Gastroesophageal sphincter (tissue), 4 donors: ENCODE measurements at regions not wholly inside any gene's neighbourhood (a gene's known extent, or its start where the extent isn't known, plus 50 kb on each side); places are given as distances from the start of the nearest gene placed in this dataset.

Source experiments
- ATAC-seq: fragments of 150-250 bp; one replicate; pipeline ENCODE4 v1.9.1; 2016; ENCODE audit warnings: mild to moderate bottlenecking, moderate library complexity
- H3K27ac ChIP-seq, 4 donors: fragments of 200-600 bp; sonication (generic) in 3 of 4; 1 replicate in 3 of 4; 2 replicates in 1 of 4; pipeline ENCODE4 v1.5.1; 2016 to 2019
- H3K27me3 ChIP-seq: fragments of 200-600 bp; sonication (generic); one replicate; pipeline ENCODE4 v1.5.1; 2019
- H3K36me3 ChIP-seq, 2 donors: fragments of 200-600 bp; sonication (generic); one replicate each; pipeline ENCODE4 v1.5.1; 2019; ENCODE audit warnings: control low read depth in 1 of 2
- H3K4me1 ChIP-seq, 3 donors: fragments of 200-600 bp; sonication (generic); 1 replicate in 2 of 3; 2 replicates in 1 of 3; pipeline ENCODE4 v1.5.1; 2016 to 2019; ENCODE audit warnings: control low read depth in 2 of 3
- H3K4me3 ChIP-seq, 2 donors: fragments of 200-600 bp; sonication (generic); one replicate each; pipeline ENCODE4 v1.5.1; 2019; ENCODE audit warnings: mild to moderate bottlenecking in 1 of 2, moderate library complexity in 1 of 2
- H3K9me3 ChIP-seq, 3 donors: fragments of 200-600 bp; sonication (generic); one replicate each; pipeline ENCODE4 v1.5.1; 2017 to 2019; ENCODE audit warnings: control low read depth in 2 of 3
- EP300 ChIP-seq: sonication (generic); formaldehyde crosslinking; IDR thresholded peaks from one replicate; pipeline ENCODE4 v1.6.1; 2017; ENCODE audit warnings: antibody characterized with exemption, mild to moderate bottlenecking
- POLR2A ChIP-seq, 2 donors: fragments of 450-650 bp; IDR thresholded peaks; one replicate each; pipeline ENCODE4 v1.6.1; 2017; ENCODE audit warnings: antibody characterized with exemption in 2 of 2, mild to moderate bottlenecking in 2 of 2, moderate library complexity in 1 of 2
- POLR2AphosphoS5 ChIP-seq: sonication (generic); formaldehyde crosslinking; IDR thresholded peaks from one replicate; pipeline ENCODE4 v1.6.1; 2017; ENCODE audit warnings: antibody characterized with exemption
- WGBS, 2 donors: methylation state at CpG; one replicate each; pipeline ENCODE4 v1.1.5; 2018; ENCODE audit warnings: low coverage in 1 of 2; 5-methylcytosine and 5-hydroxymethylcytosine counted together
- TF ChIP-seq, protein P1 (sequence below), 4 experiments: fragments of 200-600 bp in 2 of 4; fragments of 450-650 bp in 2 of 4; sonication (generic) in 1 of 4; IDR thresholded peaks; one replicate each; pipeline ENCODE4 v1.5.1; 2017 to 2019; ENCODE audit warnings: antibody characterized with exemption in 4 of 4, mild to moderate bottlenecking in 2 of 4, moderate library complexity in 2 of 4

DNA sequence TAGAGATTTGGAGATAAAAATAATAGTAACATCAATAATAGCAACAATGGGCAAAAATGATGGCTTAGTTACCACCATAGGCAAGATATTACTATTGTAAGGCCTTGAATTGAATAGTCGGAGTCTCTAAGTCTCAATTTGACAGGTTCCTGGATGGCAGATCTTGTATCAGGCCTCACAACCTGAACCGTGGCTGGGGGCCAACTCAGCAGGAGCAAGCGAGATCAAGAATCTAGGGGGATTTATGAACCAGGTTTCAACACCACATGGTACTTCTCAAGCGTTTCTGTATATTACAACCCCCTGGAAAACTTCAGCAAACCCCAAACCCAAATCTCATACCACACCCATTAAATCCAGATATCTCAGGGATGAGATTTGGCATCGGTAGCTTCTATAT is 573.8 kb downstream of the LIG4 start:
- H3K4me1 ChIP-seq = no peaks in the 10 kb centered on the region
- TF ChIP-seq, protein P1, sequence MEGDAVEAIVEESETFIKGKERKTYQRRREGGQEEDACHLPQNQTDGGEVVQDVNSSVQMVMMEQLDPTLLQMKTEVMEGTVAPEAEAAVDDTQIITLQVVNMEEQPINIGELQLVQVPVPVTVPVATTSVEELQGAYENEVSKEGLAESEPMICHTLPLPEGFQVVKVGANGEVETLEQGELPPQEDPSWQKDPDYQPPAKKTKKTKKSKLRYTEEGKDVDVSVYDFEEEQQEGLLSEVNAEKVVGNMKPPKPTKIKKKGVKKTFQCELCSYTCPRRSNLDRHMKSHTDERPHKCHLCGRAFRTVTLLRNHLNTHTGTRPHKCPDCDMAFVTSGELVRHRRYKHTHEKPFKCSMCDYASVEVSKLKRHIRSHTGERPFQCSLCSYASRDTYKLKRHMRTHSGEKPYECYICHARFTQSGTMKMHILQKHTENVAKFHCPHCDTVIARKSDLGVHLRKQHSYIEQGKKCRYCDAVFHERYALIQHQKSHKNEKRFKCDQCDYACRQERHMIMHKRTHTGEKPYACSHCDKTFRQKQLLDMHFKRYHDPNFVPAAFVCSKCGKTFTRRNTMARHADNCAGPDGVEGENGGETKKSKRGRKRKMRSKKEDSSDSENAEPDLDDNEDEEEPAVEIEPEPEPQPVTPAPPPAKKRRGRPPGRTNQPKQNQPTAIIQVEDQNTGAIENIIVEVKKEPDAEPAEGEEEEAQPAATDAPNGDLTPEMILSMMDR (IDR thresholded peaks at IDR 0.05) = no peak
- TF ChIP-seq EP300 (no peak), POLR2A (IDR thresholded peaks at IDR 0.05) (no peak), POLR2AphosphoS5 (no peak)
- H3K36me3 ChIP-seq = no peaks in the 10 kb centered on the region
- 47 to 69% methylated on average over 2 to 5 of the region's 5 CpGs for WGBS, 2 donors
- H3K4me3 ChIP-seq = no peak overlapping the region
- no peaks in the 10 kb centered on the region for H3K9me3 ChIP-seq
- no peak for ATAC-seq
- no peak overlapping the region for H3K27ac ChIP-seq
- H3K27me3 ChIP-seq = no peaks in the 10 kb centered on the region

DNA sequence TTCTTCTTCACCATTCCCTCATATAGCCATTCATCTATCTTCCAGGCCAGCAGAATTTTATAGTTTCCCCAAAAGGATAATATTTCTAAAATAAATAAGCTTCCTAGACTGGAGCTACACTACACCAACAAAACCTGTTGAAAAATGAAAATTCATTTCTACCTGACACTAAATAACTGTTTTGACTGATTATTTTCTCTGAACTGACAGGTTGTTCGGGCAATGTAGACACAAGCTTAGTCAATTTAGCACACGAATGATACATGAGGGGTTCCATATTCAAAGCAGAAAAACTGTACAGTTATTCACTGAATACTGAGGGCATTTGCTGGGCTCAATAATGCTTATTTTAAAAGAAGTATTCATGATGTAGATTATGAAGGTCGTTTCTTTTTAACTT is 589.7 kb downstream of the LIG4 start:
- H3K4me1 ChIP-seq = no peaks in the 10 kb centered on the region
- 61 to 70% methylated on average over 3 of the region's 3 CpGs for WGBS, 2 donors
- no peaks in the 10 kb centered on the region for H3K36me3 ChIP-seq
- no peak for ATAC-seq
- TF ChIP-seq, protein P1 (IDR thresholded peaks at IDR 0.05) = no peak
- TF ChIP-seq EP300 (no peak), POLR2AphosphoS5 (no peak), POLR2A (IDR thresholded peaks at IDR 0.05) (no peak)
- H3K27me3 ChIP-seq = no peaks in the 10 kb centered on the region
- H3K4me3 ChIP-seq = no peak overlapping the region
- no peaks in the 10 kb centered on the region for H3K9me3 ChIP-seq
- H3K27ac ChIP-seq = no peak overlapping the region

DNA sequence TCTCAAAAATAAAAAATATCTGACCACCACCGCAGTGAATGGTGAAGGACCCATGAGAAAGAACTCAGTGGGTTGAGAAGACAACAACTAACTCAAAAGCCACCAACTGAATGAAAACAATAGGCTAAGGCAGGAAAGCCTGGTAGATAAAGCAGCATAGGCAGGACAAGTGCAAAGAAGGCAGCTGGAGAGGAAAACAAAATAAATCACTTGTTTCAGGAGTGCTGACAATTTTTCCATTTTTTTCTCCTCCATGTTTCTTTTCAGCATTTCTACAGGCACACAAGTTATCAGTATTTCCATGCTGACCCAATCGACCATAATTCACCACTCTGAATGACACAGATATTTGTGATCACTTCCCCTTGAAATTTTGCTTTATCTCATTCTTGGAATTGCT is 597.8 kb downstream of the LIG4 start:
- no peak overlapping the region for H3K27ac ChIP-seq
- TF ChIP-seq POLR2AphosphoS5 (no peak), POLR2A (IDR thresholded peaks at IDR 0.05) (no peak), EP300 (no peak)
- TF ChIP-seq, protein P1 (IDR thresholded peaks at IDR 0.05) = no peak
- no peaks in the 10 kb centered on the region for H3K27me3 ChIP-seq
- no peak overlapping the region for H3K4me3 ChIP-seq
- no peaks in the 10 kb centered on the region for H3K9me3 ChIP-seq
- WGBS, 2 donors = 38 to 67% methylated on average over 1 to 2 of the region's 2 CpGs
- H3K36me3 ChIP-seq = no peaks in the 10 kb centered on the region
- ATAC-seq = no peak
- no peaks in the 10 kb centered on the region for H3K4me1 ChIP-seq

DNA sequence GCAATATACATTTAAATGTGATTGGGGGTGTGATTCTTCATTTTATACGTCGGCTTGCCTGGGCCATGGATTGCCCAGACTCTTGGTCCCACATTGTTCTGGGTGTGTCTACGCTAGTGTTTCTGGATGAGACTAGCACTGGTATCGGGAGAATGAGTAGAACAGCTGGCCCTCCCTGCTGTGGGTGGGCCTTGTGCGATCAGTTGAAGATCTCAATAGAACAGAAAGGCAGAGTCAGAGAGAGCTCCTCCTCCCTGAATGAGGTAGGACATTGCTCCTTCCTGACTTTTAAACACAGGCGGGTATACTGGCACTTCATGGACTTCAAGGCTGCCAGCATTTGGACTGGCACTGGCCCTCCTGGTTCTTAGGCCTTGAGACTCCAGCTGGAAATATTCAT is 603.0 kb downstream of the LIG4 start:
- no peaks in the 10 kb centered on the region for H3K4me1 ChIP-seq
- H3K27me3 ChIP-seq = no peaks in the 10 kb centered on the region
- no peak overlapping the region for H3K4me3 ChIP-seq
- no peak overlapping the region for H3K27ac ChIP-seq
- H3K36me3 ChIP-seq = no peaks in the 10 kb centered on the region
- H3K9me3 ChIP-seq = no peaks in the 10 kb centered on the region
- TF ChIP-seq POLR2A (IDR thresholded peaks at IDR 0.05) (no peak), POLR2AphosphoS5 (no peak)
- 79 to 92% methylated on average over 5 of the region's 6 CpGs for whole genome bisulfite sequencing, 2 donors
- ATAC-seq = no peak

DNA sequence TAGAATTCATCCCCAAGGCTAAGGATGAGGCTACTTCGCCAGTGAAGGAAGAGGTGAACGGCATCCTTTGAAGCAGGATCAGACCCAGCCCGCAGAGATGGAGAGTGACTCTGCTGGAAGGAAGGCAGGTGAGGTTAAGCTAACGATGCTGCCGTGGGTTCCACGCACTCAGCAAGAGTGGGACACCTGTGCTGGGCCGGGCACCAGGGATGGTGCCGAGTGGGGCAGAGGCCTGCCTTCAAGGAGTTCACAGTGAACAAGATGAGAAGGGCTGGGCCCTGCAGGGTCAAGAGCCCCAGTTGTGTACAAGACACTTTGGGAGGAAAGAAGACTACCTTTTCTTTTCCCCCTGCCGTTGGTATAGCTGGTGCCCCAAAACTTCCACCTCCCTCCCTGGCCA is 606.6 kb downstream of the LIG4 start:
- TF ChIP-seq, protein P1 (IDR thresholded peaks at IDR 0.05) = no peak
- no peak for TF ChIP-seq POLR2A (IDR thresholded peaks at IDR 0.05)
- TF ChIP-seq EP300 = no peak
- no peak for TF ChIP-seq POLR2AphosphoS5
- Histone ChIP-seq H3K9me3 (no peaks in the 10 kb centered on the region), H3K4me3 (no peak overlapping the region), H3K4me1 (no peaks in the 10 kb centered on the region), H3K36me3 (no peaks in the 10 kb centered on the region), H3K27me3 (no peaks in the 10 kb centered on the region), H3K27ac (no peak overlapping the region)
- no peak for ATAC-seq
- WGBS, 2 donors = 84 to 95% methylated on average over 7 to 9 of the region's 9 CpGs
